ENCODE measurements at regions not wholly inside any gene's neighbourhood (a gene's known extent, or its start where the extent isn't known, plus 50 kb on each side); places are given as distances from the start of the nearest gene placed in this dataset.

DNA sequence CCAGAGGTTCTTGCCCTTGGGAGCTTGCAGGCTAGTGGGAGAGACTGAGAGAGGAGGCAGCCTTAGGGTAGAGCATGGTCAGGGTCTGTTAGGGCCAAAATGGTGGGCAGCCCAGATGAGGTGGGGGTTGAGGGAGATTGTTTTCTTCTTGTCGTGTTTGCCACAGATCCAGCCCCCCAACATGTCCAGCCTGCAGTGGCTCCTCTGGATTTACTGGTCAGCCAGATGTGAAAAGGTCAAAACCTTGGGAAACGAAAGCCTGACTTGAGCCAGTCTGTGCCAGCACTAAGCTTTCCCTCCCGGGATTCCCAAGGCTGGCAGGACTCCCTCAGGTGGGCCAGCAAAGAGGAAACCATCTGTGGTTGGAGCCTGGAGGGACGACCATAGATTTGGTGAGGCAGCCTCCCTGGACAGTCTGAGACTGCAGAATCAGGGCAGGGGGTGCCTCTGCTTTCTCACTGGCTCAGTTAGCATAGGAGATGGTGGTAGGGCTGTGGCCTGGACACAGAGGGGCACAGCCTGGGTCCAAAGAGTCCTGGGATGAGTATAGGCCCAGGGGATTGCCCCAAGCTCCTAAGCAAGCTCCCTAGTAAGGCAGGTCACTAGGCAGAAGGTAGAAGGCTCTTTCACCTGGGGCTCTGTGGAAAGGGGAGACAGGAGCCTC is 51.2 kb upstream of the PRR23C start:
- Mint-ChIP-seq H3K27me3 (ENCODE audit: low read depth) (peaks cover 16% of the 10 kb centered on the region), H3K9me3 (peaks cover 11% of the 10 kb centered on the region)
- TF ChIP-seq, protein P1, sequence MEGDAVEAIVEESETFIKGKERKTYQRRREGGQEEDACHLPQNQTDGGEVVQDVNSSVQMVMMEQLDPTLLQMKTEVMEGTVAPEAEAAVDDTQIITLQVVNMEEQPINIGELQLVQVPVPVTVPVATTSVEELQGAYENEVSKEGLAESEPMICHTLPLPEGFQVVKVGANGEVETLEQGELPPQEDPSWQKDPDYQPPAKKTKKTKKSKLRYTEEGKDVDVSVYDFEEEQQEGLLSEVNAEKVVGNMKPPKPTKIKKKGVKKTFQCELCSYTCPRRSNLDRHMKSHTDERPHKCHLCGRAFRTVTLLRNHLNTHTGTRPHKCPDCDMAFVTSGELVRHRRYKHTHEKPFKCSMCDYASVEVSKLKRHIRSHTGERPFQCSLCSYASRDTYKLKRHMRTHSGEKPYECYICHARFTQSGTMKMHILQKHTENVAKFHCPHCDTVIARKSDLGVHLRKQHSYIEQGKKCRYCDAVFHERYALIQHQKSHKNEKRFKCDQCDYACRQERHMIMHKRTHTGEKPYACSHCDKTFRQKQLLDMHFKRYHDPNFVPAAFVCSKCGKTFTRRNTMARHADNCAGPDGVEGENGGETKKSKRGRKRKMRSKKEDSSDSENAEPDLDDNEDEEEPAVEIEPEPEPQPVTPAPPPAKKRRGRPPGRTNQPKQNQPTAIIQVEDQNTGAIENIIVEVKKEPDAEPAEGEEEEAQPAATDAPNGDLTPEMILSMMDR (conservative IDR thresholded peaks at IDR 0.05) = no peak

DNA sequence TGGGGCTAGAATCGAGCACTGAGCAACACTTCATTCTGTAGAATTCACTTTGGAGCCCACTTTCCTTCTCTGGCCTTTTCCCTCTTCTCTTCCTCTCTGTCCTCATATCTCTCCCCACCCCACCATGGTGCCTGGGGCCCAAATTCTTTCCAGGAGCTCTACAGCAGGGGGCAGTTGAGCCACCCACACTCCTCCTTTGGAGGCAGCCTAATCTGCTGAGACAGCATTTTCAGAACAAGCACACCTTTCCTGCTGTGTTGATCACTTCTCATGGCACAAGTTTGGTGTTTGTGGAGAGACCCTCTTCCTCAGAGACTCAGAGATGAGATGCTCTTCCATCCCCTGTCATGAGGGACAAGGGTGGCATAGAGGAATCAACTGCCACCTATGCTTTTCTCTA is 52.0 kb upstream of the PRR23C start:
- no peak overlapping the region for H3K27ac Mint-ChIP-seq (ENCODE audit: unreplicated experiment)
- peaks cover 4% of the 10 kb centered on the region for H3K36me3 Mint-ChIP-seq (ENCODE audit: low read depth)
- H3K9me3 Mint-ChIP-seq = peaks cover 11% of the 10 kb centered on the region
- DNase-seq (ENCODE audit: low read depth, low spot score) = no peak
- TF ChIP-seq, protein P1 (conservative IDR thresholded peaks at IDR 0.05) = no peak
- no peaks in the 10 kb centered on the region for H3K4me1 Mint-ChIP-seq
- no peak overlapping the region for H3K4me3 Mint-ChIP-seq
- H3K27me3 Mint-ChIP-seq (ENCODE audit: low read depth) = peaks cover 16% of the 10 kb centered on the region

More for the DNA sequence above, 51.2 kb upstream of the PRR23C start:
- H3K4me3 Mint-ChIP-seq = no peak overlapping the region
- H3K36me3 Mint-ChIP-seq (ENCODE audit: low read depth) = peaks cover 4% of the 10 kb centered on the region
- H3K4me1 Mint-ChIP-seq = no peaks in the 10 kb centered on the region
- no peak for DNase-seq (ENCODE audit: low read depth, low spot score)
- peak overlapping the region; percentile 39 for H3K27ac Mint-ChIP-seq (ENCODE audit: unreplicated experiment)

DNA sequence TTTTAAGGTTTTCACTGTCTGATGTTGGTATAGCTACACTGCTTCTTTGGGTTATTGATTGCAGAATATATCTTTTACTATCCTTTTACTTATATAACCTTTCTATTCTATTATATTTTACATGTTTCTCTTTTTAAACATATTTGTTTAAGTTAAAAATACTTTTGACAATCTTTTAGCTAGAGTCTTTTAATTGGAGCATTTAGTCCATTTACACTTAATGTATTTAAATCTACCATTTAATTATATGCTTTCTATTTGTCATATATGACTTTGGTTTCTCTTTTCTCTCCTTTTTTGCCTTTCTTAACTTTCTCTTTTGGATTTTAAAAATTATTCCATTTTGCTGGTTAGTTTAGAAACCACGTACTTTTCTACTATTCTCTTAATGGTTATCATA is 53.7 kb upstream of the PRR23C start:
- Mint-ChIP-seq H3K4me3 (no peak overlapping the region), H3K36me3 (ENCODE audit: low read depth) (no peaks in the 10 kb centered on the region), H3K27me3 (ENCODE audit: low read depth) (peaks cover 13% of the 10 kb centered on the region), H3K4me1 (no peaks in the 10 kb centered on the region), H3K9me3 (peaks cover under 1% of the 10 kb centered on the region), H3K27ac (ENCODE audit: unreplicated experiment) (no peak overlapping the region)
- no peak for DNase-seq (ENCODE audit: low read depth, low spot score)
- TF ChIP-seq, protein P1 (conservative IDR thresholded peaks at IDR 0.05) = no peak

DNA sequence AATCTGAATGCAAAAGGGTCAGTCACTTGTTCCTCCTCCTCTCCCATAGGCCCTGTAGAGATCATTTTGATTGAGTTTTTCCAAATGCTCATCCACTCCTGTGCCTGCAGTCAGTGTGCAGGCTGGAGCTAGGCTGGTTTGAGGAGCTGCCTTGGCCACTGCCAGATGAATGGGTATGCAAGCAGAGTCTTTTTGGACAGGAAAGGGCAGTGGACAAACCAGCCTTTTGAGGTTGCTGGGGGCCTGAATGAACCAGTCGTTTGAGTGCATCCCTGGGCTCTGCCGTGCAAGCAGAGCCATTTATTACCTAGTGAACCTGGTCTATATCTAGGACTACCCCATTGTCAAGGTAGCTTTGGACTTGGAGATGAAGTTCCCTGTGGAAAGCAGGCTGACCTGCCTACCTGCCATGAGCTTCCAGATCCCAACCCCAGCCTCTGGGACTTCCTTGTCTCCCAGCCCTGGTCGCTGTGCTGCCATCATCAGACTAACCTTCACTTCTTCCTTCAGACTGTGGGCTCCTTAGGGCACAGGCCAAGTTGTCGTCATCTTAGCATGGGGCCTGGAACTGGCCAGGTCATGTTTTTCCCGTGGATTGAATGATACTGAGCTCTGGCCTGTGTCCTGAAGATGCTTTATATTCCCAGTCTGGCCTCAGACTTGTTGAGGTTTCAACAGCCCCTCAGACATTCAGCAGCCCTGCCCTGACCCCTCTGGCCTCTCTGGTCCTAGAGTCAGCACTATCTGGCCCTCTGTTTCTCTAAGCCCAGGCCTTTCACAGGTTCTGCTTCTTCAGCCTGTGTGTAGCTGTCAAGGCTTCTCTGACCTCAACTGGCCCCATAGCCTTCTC is 55.5 kb upstream of the PRR23C start:
- TF ChIP-seq, protein P1 (conservative IDR thresholded peaks at IDR 0.05) = no peak

DNA sequence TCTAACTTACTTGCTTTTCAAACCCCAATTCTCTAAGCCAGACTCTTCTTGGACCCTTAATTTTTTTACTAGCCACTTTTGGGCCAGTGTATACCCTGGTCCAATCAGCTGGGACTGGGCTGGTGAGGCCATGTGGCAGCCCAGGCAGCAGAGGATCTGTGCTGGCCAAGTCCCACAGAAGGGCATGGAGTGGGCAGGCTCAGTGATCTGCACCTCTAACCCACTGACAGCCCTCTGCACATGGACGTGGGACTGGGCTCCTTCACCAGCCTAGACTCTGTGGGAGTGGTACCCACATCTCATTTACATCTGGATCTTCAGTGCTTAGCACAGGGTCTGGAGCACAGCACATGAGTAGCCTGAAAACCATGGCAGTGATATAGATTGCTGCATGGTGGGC is 56.1 kb upstream of the PRR23C start:
- peaks cover 5% of the 10 kb centered on the region for H3K27me3 Mint-ChIP-seq (ENCODE audit: low read depth)
- H3K4me1 Mint-ChIP-seq = no peaks in the 10 kb centered on the region
- H3K36me3 Mint-ChIP-seq (ENCODE audit: low read depth) = no peaks in the 10 kb centered on the region
- H3K9me3 Mint-ChIP-seq = no peaks in the 10 kb centered on the region
- H3K27ac Mint-ChIP-seq (ENCODE audit: unreplicated experiment) = no peak overlapping the region
- DNase-seq (ENCODE audit: low read depth, low spot score) = no peak
- TF ChIP-seq, protein P1 (conservative IDR thresholded peaks at IDR 0.05) = no peak
- H3K4me3 Mint-ChIP-seq = no peak overlapping the region

More for the DNA sequence above, 55.5 kb upstream of the PRR23C start:
- Mint-ChIP-seq H3K9me3 (no peaks in the 10 kb centered on the region), H3K4me3 (no peak overlapping the region), H3K27me3 (ENCODE audit: low read depth) (peaks cover 5% of the 10 kb centered on the region), H3K27ac (ENCODE audit: unreplicated experiment) (no peak overlapping the region), H3K4me1 (no peaks in the 10 kb centered on the region), H3K36me3 (ENCODE audit: low read depth) (no peaks in the 10 kb centered on the region)
- no peak for DNase-seq (ENCODE audit: low read depth, low spot score)

All from neural crest cell (in vitro differentiated cells).